ENCODE measurements at regions not wholly inside any gene's neighbourhood (a gene's known extent, or its start where the extent isn't known, plus 50 kb on each side); places are given as distances from the start of the nearest gene placed in this dataset.

GRCh38 chr3:84885199-84885882 lies 73.4 kb upstream of the CADM2 start:
- H3K79me2 ChIP-seq (ENCODE audit: low read length): no peaks in the 10 kb centered on the region
- no peaks in the 10 kb centered on the region for H3K9me3 ChIP-seq (ENCODE audit: insufficient read depth, low read length)
- H3K27me3 ChIP-seq (ENCODE audit: low read depth, low read length): no peaks in the 10 kb centered on the region
- no peaks in the 10 kb centered on the region for H3K36me3 ChIP-seq (replicated peaks; ENCODE audit: low read depth, low read length)
- no peak overlapping the region for H3K27ac ChIP-seq (ENCODE audit: low read length)
- TF ChIP-seq, protein P1, sequence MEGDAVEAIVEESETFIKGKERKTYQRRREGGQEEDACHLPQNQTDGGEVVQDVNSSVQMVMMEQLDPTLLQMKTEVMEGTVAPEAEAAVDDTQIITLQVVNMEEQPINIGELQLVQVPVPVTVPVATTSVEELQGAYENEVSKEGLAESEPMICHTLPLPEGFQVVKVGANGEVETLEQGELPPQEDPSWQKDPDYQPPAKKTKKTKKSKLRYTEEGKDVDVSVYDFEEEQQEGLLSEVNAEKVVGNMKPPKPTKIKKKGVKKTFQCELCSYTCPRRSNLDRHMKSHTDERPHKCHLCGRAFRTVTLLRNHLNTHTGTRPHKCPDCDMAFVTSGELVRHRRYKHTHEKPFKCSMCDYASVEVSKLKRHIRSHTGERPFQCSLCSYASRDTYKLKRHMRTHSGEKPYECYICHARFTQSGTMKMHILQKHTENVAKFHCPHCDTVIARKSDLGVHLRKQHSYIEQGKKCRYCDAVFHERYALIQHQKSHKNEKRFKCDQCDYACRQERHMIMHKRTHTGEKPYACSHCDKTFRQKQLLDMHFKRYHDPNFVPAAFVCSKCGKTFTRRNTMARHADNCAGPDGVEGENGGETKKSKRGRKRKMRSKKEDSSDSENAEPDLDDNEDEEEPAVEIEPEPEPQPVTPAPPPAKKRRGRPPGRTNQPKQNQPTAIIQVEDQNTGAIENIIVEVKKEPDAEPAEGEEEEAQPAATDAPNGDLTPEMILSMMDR (IDR thresholded peaks at IDR 0.05; ENCODE audit: low read depth, low read length): no peak
- TF ChIP-seq EZH2phosphoT487 (IDR thresholded peaks at IDR 0.05; ENCODE audit: low read depth): no peak
- H2AFZ ChIP-seq (ENCODE audit: low read depth, low read length): no peak overlapping the region
- no peak overlapping the region for H3K9ac ChIP-seq (ENCODE audit: low read length)
- H3K4me3 ChIP-seq (ENCODE audit: low read length): no peak overlapping the region
- no peaks in the 10 kb centered on the region for H3K4me1 ChIP-seq (ENCODE audit: low read length)
- no peak overlapping the region for H3K4me2 ChIP-seq (ENCODE audit: low read length)
- H4K20me1 ChIP-seq (ENCODE audit: insufficient read depth, low read length): no peaks in the 10 kb centered on the region

DNA sequence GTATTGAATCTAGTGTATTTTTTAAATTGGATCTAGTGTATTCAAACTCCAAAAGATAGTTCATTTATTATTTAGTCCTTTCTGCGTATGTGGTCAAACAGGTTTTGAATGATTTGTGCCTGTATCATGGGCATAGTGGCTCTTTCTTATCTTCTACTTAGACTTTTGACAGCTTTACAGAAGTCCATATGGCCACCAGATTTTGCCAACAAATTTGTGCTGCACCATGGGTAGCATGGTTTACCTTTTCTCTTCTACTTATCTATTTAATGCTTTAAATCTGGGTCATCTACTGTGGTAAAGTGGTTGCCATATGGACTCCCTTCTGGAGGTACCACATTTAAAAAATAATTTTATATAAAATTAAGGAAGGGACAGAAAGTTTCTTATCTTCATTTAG lies 66.9 kb upstream of the CADM2 start:
- H3K27ac ChIP-seq (ENCODE audit: low read length): no peak overlapping the region
- H3K27me3 ChIP-seq (ENCODE audit: low read depth, low read length): no peaks in the 10 kb centered on the region
- H3K79me2 ChIP-seq (ENCODE audit: low read length): no peaks in the 10 kb centered on the region
- no peaks in the 10 kb centered on the region for H3K4me1 ChIP-seq (ENCODE audit: low read length)
- H2AFZ ChIP-seq (ENCODE audit: low read depth, low read length): no peak overlapping the region
- no peaks in the 10 kb centered on the region for H3K36me3 ChIP-seq (replicated peaks; ENCODE audit: low read depth, low read length)
- no peaks in the 10 kb centered on the region for H4K20me1 ChIP-seq (ENCODE audit: insufficient read depth, low read length)
- H3K4me2 ChIP-seq (ENCODE audit: low read length): no peak overlapping the region
- H3K9me3 ChIP-seq (ENCODE audit: insufficient read depth, low read length): no peaks in the 10 kb centered on the region
- no peak for TF ChIP-seq EZH2phosphoT487 (IDR thresholded peaks at IDR 0.05; ENCODE audit: low read depth)
- TF ChIP-seq, protein P1 (IDR thresholded peaks at IDR 0.05; ENCODE audit: low read depth, low read length): no peak
- H3K4me3 ChIP-seq (ENCODE audit: low read length): no peak overlapping the region
- no peak overlapping the region for H3K9ac ChIP-seq (ENCODE audit: low read length)

DNA sequence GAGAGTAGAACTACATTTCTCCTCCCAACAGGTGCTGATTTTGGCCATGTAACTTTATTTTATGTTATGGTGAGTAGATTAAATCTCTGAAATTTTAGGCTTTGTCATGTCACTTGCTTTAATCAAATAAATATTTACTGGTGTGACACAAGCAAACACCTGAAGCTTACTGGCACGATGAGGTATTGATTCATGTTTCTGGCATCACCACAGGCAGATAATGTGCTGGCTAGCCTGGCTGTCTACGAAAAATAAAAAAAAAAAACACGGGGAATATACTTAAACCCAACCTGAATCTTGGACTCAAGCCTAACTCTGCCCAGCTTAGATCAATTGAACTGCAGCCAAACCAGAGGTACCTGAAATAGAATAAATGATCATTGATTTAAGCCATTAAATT lies 65.6 kb upstream of the CADM2 start:
- peaks cover 8% of the 10 kb centered on the region; the same call in 1 of the 2 replicates for H3K9me3 ChIP-seq (ENCODE audit: insufficient read depth, low read length)
- no peak overlapping the region for H3K4me2 ChIP-seq (ENCODE audit: low read length)
- no peaks in the 10 kb centered on the region for H3K79me2 ChIP-seq (ENCODE audit: low read length)
- no peaks in the 10 kb centered on the region for H3K36me3 ChIP-seq (replicated peaks; ENCODE audit: low read depth, low read length)
- H3K9ac ChIP-seq (ENCODE audit: low read length): no peak overlapping the region
- H2AFZ ChIP-seq (ENCODE audit: low read depth, low read length): no peak overlapping the region
- H4K20me1 ChIP-seq (ENCODE audit: insufficient read depth, low read length): no peaks in the 10 kb centered on the region
- TF ChIP-seq, protein P1 (IDR thresholded peaks at IDR 0.05; ENCODE audit: low read depth, low read length): no peak
- TF ChIP-seq EZH2phosphoT487 (IDR thresholded peaks at IDR 0.05; ENCODE audit: low read depth): no peak
- H3K27me3 ChIP-seq (ENCODE audit: low read depth, low read length): no peaks in the 10 kb centered on the region
- no peak overlapping the region for H3K27ac ChIP-seq (ENCODE audit: low read length)
- H3K4me1 ChIP-seq (ENCODE audit: low read length): no peaks in the 10 kb centered on the region
- no peak overlapping the region for H3K4me3 ChIP-seq (ENCODE audit: low read length)

DNA sequence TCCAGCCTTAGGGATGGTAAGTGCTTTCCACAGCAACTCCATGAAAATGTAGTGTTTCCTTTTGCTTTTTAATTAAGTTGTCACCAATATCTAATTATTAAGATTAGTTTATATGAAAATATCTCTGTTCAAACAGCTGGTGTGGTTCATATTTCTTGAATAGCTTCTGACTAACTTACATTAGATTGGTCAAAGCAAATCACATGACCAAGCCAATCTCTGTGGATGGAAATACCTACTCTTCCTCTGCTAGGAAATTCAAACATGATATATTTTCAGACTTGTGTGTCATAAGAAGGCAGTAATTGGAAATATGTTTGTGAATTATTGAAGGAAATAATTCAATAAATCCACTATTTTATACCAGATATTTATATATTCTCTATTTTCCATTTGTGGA lies 54.6 kb upstream of the CADM2 start:
- H3K9me3 ChIP-seq (ENCODE audit: insufficient read depth, low read length): no peaks in the 10 kb centered on the region
- no peak overlapping the region for H3K4me3 ChIP-seq (ENCODE audit: low read length)
- H3K4me1 ChIP-seq (ENCODE audit: low read length): no peaks in the 10 kb centered on the region
- no peak overlapping the region for H3K27ac ChIP-seq (ENCODE audit: low read length)
- TF ChIP-seq, protein P1 (IDR thresholded peaks at IDR 0.05; ENCODE audit: low read depth, low read length): no peak
- no peak for TF ChIP-seq EZH2phosphoT487 (IDR thresholded peaks at IDR 0.05; ENCODE audit: low read depth)
- no peaks in the 10 kb centered on the region for H3K79me2 ChIP-seq (ENCODE audit: low read length)
- no peaks in the 10 kb centered on the region for H3K27me3 ChIP-seq (ENCODE audit: low read depth, low read length)
- no peak overlapping the region for H2AFZ ChIP-seq (ENCODE audit: low read depth, low read length)
- H3K36me3 ChIP-seq (replicated peaks; ENCODE audit: low read depth, low read length): no peaks in the 10 kb centered on the region
- no peak overlapping the region for H3K9ac ChIP-seq (ENCODE audit: low read length)
- H4K20me1 ChIP-seq (ENCODE audit: insufficient read depth, low read length): no peaks in the 10 kb centered on the region
- H3K4me2 ChIP-seq (ENCODE audit: low read length): no peak overlapping the region
